ENCODE measurements at regions not wholly inside any gene's neighbourhood (a gene's known extent, or its start where the extent isn't known, plus 50 kb on each side); places are given as distances from the start of the nearest gene placed in this dataset.

DNA sequence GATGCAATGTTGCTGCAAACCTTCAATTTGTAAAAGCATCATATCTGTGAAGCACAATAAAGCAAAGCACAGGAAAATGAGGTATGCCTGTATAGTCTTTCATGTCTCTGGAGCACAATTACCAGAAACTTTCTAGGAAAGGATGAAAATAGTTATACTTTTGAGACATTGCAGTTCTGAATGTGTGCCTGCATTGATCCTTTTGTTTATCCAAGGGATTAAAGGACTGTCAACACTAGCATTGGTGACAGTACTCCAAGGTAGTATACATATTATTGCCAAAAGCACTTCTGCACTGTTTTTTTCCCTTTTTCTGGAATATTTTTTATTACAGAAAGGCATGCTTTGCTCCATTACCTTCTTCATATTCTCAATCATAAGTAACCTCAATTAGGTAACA lies 476.0 kb downstream of the GABRG1 start:
- no peaks in the 10 kb centered on the region for H3K36me3 Mint-ChIP-seq
- peaks cover 0 to 2% of the 10 kb centered on the region in 2 donors for H3K9me3 Mint-ChIP-seq
- no peak overlapping the region for H3K27ac Mint-ChIP-seq
- DNase-seq: no peak
- no peaks in the 10 kb centered on the region for H3K27me3 Mint-ChIP-seq
- H3K4me1 Mint-ChIP-seq: no peaks in the 10 kb centered on the region
- ATAC-seq (replicated peaks): no peak
- H3K4me3 Mint-ChIP-seq: no peak overlapping the region

DNA sequence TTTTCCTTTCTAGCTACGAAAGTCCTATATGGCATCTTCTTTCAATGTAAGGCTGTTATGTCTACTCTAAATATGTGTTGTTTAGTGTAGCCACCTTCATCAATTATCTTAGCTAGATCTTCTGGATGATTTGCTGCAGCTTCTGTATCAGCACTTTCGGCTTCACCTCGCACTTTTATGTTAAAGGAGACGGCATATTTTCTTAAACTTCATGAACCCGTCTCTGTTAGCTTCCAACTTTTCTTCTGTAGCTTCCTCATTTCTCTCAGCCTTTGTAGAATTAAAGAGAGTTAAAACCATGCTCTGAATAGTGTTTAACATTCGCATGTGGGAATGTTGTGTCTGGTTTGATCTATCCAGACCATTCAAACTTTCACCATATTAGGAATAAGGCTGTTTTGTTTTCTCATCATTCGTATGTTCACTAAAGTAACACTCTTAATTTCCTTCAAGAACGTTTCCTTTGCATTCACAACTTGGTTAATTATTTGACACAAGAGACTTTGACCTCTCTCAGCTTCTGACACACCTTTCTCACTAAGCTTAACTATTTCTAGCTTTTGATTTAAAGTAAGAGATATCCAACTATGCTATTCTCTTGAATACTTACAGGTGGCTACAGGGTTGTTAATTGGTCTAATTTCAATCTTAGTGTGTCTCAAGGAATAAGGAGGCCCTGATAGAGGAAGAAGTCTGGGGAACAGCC lies 476.8 kb downstream of the GABRG1 start:
- no peak overlapping the region for H3K27ac Mint-ChIP-seq
- H3K4me3 Mint-ChIP-seq: no peak overlapping the region

DNA sequence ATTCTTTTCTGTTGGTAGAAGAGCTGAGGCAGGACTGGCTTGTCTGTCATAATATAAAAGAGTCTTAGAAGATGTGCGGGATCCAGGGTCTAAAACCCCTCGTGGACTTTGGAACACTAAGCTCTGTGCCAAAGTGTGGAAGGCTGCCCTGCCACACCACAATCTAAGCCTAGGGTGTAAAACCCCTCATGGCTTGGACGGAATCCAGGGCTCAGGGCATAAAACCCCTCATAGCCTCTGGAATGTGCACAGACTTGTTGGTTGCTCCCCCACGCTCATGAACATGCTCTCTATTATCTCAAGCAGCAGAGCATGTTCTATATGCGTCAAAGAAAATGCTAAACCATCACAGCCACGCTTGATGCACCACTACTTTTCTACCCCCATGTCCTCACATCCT lies 483.6 kb downstream of the GABRG1 start:
- no peak for ATAC-seq (replicated peaks)
- Mint-ChIP-seq H3K4me3 (no peak overlapping the region), H3K9me3 (peaks cover 0 to 11% of the 10 kb centered on the region in 2 donors), H3K4me1 (no peaks in the 10 kb centered on the region), H3K27me3 (no peaks in the 10 kb centered on the region), H3K36me3 (no peaks in the 10 kb centered on the region), H3K27ac (no peak overlapping the region)
- no peak for DNase-seq

More for the DNA sequence above, 476.8 kb downstream of the GABRG1 start:
- H3K4me1 Mint-ChIP-seq: no peaks in the 10 kb centered on the region
- H3K9me3 Mint-ChIP-seq: peaks cover 0 to 4% of the 10 kb centered on the region in 2 donors
- H3K27me3 Mint-ChIP-seq: no peaks in the 10 kb centered on the region
- no peaks in the 10 kb centered on the region for H3K36me3 Mint-ChIP-seq
- no peak for DNase-seq
- no peak for ATAC-seq (replicated peaks)

DNA sequence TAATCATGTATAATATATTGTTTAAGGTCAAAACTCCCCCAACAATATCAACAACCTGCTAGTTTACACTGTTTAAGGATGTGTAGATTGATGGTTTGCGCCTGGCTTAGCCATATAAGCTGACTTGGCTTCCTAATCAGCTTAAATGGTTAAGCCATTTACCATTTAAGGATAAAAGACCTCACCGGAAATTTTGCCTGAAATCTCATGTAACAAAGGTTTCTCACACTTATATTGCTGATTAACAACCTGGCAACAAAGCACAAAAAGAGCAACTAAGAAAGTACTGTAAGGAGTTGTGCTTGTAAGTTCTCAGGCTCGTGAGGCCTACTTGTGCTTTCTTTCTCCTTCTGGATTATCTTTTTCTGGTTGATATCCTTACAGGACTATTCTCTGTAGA lies 485.2 kb downstream of the GABRG1 start:
- no peaks in the 10 kb centered on the region for H3K36me3 Mint-ChIP-seq
- no peak overlapping the region for H3K4me3 Mint-ChIP-seq
- ATAC-seq (replicated peaks): no peak
- no peak overlapping the region for H3K27ac Mint-ChIP-seq
- H3K27me3 Mint-ChIP-seq: no peaks in the 10 kb centered on the region
- peaks cover under 1 to 11% of the 10 kb centered on the region in 2 donors for H3K9me3 Mint-ChIP-seq
- no peak for DNase-seq
- H3K4me1 Mint-ChIP-seq: no peaks in the 10 kb centered on the region

DNA sequence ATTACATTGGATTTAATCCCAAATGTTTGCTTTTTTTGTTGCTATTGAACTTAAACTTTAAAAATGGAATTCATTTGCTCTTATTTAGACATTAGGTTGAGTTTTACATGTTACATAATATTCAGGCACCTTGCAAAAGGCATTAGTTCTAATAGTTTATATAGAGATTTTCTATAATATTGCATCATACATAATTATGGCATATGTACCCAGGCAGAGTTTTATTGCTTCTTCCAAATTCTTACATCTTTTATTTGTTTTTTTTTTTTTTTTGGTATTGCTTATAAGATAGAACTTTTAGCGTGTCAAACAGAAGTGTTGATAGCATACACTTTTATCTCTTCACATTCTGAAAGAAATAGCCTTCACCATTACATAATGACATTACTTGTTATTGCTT lies 487.7 kb downstream of the GABRG1 start:
- Mint-ChIP-seq H3K36me3 (no peaks in the 10 kb centered on the region), H3K4me3 (no peak overlapping the region), H3K4me1 (no peaks in the 10 kb centered on the region), H3K27ac (no peak overlapping the region), H3K27me3 (no peaks in the 10 kb centered on the region), H3K9me3 (peaks cover 2 to 7% of the 10 kb centered on the region in 2 donors)
- DNase-seq: no peak
- no peak for ATAC-seq (replicated peaks)

DNA sequence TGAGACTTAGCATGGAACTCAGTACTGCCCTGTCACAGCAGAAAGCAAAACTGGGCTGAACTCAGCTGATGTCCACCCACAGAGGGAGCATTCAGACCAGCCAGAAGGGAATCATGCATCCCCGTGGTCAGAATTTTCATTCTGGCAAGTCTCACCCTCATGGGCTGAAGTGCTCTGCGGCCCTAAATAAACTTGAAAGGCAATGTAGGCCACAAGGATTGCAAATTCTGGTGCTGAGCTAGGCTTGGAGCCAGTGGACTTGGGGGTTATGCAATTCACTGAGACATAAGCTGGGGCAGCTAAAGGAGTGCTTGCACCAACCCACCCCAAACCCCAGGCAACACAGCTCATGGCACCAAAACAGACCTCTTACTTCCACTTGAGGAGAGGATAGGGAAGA lies 494.1 kb downstream of the GABRG1 start:
- ATAC-seq (replicated peaks) (no peak), DNase-seq (no peak)
- no peaks in the 10 kb centered on the region for H3K27me3 Mint-ChIP-seq
- no peak overlapping the region for H3K4me3 Mint-ChIP-seq
- no peaks in the 10 kb centered on the region for H3K4me1 Mint-ChIP-seq
- peaks cover 4 to 6% of the 10 kb centered on the region in 2 donors for H3K9me3 Mint-ChIP-seq
- no peaks in the 10 kb centered on the region for H3K36me3 Mint-ChIP-seq
- H3K27ac Mint-ChIP-seq: no peak overlapping the region

DNA sequence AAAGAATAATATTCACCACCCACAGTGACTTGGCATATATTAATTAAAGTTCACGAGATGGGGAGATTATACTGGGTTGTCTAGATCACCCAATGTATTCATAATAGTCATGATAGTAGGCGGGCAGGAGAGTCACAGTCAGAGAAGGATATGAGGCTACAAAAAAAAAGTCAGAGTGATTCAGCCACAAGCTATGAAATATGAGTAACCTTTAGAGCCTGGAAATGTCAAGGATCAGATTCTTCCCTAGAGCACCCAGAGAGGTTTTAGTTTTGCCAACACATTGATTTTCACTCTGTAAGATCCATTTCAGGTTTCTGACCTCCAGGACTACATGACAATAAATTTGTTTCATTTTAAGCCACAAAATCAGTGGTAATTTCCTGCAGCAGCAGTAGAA lies 501.9 kb downstream of the GABRG1 start:
- H3K9me3 Mint-ChIP-seq: no peaks in the 10 kb centered on the region
- H3K27me3 Mint-ChIP-seq: no peaks in the 10 kb centered on the region
- ATAC-seq (replicated peaks) (no peak), DNase-seq (no peak)
- no peak overlapping the region for H3K4me3 Mint-ChIP-seq
- H3K36me3 Mint-ChIP-seq: no peaks in the 10 kb centered on the region
- H3K27ac Mint-ChIP-seq: no peak overlapping the region
- H3K4me1 Mint-ChIP-seq: no peaks in the 10 kb centered on the region

DNA sequence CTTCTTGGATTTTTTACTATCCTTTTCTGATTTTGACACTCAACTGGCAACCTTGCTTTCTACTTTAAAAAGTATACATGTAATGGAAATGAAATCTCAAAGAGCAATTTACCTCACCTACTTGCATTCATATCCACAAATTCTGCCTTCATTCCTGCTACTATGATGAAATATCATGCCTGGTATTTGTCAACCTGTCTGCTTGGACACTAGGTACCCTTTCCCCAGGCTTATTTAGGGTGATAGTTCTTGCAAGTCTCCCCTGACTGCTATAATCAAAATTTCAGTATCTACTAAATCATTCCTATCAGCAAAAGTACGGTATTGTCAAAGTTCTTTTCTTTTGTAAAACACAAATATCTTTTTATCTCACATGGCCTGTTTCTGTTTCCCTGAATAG lies 503.0 kb downstream of the GABRG1 start:
- H3K4me3 Mint-ChIP-seq: no peak overlapping the region
- no peaks in the 10 kb centered on the region for H3K27me3 Mint-ChIP-seq
- DNase-seq: no peak
- no peaks in the 10 kb centered on the region for H3K36me3 Mint-ChIP-seq
- no peaks in the 10 kb centered on the region for H3K4me1 Mint-ChIP-seq
- no peak overlapping the region for H3K27ac Mint-ChIP-seq
- ATAC-seq (replicated peaks): no peak
- no peaks in the 10 kb centered on the region for H3K9me3 Mint-ChIP-seq

DNA sequence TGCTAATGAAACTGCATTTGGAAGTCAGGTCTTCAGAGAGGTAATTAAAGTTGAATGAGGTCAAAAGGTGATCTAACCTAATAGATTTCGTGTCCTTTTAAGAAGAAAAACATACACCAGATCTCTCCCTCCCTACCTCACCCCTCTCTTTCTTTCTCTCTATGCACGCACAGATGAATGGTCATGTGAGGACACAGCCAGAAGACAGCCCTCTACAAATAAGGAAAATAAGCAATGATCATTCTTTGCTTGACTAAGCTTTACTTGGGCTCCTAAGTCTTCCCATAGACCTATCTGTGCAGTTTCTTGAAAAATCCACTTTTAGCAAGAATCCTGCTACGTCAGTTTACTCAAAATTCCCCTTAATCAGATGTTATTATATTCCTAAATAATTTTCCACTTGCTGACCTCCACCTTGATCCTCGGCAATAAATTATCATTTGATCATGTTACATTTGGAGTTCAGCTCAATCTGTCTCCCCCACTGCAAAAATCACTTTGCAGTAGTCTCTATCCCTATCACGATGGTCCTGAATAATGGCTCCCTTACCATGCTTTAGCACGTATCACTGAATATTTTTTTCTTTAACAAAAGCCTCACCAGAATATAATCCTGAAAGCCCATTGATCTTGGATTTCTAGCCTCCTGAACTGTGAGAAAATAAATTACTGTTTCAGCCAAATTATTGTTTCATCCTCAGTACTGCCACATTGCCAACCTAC lies 527.3 kb downstream of the GABRG1 start:
- Mint-ChIP-seq H3K4me1 (no peaks in the 10 kb centered on the region), H3K4me3 (no peak overlapping the region), H3K36me3 (no peaks in the 10 kb centered on the region), H3K9me3 (peaks cover 0 to 1% of the 10 kb centered on the region in 2 donors), H3K27me3 (no peaks in the 10 kb centered on the region), H3K27ac (no peak overlapping the region)
- no peak for DNase-seq
- ATAC-seq (replicated peaks): no peak

DNA sequence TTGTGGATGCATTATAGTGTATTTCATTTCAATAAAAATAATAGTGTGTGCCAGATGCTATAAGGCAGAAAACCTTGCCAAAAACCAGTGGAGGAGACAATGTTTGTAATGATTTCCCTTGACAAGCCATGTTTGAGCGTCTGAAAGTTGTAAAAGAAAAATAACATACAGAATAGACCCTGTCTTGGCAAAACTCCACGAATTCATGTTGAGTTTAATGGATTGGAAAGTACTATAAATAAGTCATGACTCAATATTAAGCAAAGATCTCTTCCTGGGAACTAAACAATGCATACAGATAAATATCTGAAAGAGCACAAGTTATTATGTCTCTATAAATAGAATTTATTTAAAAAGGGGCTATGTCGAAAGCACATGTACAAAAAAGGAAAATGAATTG lies 543.5 kb downstream of the GABRG1 start:
- H3K4me3 Mint-ChIP-seq: no peak overlapping the region
- H3K9me3 Mint-ChIP-seq: peaks cover 3 to 8% of the 10 kb centered on the region in 2 donors
- no peaks in the 10 kb centered on the region for H3K4me1 Mint-ChIP-seq
- DNase-seq: no peak
- H3K27me3 Mint-ChIP-seq: no peaks in the 10 kb centered on the region
- ATAC-seq (replicated peaks): no peak
- H3K27ac Mint-ChIP-seq: no peak overlapping the region
- H3K36me3 Mint-ChIP-seq: no peaks in the 10 kb centered on the region

DNA sequence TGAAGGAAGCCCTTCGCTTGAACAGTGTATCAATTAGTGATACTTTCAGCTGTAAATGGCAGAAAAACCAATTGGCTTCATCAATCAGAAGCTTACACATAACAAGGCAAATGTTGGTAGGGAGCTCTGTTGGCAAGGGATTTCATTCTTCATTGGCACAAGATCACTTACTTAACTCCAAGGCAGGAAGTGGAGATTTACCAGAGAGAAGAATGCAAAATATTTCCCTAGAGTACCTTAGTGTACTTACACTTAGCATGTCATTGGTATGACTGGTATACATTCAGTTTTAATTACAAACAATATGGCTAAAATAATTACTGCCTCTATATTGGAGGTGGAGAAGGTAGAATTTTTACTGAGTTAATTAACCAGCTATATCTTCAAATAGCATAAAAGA lies 545.0 kb downstream of the GABRG1 start:
- DNase-seq (no peak), ATAC-seq (replicated peaks) (no peak)
- no peaks in the 10 kb centered on the region for H3K36me3 Mint-ChIP-seq
- no peak overlapping the region for H3K27ac Mint-ChIP-seq
- no peaks in the 10 kb centered on the region for H3K27me3 Mint-ChIP-seq
- no peak overlapping the region for H3K4me3 Mint-ChIP-seq
- peaks cover 3 to 5% of the 10 kb centered on the region in 2 donors for H3K9me3 Mint-ChIP-seq
- no peaks in the 10 kb centered on the region for H3K4me1 Mint-ChIP-seq

DNA sequence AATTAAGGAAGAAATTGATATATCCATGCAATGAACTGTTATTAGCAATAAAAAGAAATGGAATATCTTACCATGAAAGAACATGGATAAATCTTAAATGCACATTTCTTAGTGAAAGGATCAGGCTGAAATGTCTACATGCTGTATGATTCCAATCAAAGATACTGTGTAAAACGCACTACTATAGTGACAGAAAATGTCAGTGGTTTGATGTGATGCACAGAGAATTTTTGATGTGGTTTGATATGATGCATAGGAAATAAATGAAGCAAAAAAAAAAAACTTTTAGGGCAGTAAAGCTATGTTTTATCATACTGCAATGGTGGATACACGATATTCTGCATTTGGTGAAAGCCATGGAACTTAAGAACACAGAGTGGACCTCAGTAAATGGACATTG lies 547.6 kb downstream of the GABRG1 start:
- Mint-ChIP-seq H3K27me3 (no peaks in the 10 kb centered on the region), H3K27ac (no peak overlapping the region), H3K4me1 (no peaks in the 10 kb centered on the region), H3K36me3 (no peaks in the 10 kb centered on the region), H3K4me3 (no peak overlapping the region), H3K9me3 (peaks cover 0 to 3% of the 10 kb centered on the region in 2 donors)
- ATAC-seq (replicated peaks): no peak
- DNase-seq: no peak

DNA sequence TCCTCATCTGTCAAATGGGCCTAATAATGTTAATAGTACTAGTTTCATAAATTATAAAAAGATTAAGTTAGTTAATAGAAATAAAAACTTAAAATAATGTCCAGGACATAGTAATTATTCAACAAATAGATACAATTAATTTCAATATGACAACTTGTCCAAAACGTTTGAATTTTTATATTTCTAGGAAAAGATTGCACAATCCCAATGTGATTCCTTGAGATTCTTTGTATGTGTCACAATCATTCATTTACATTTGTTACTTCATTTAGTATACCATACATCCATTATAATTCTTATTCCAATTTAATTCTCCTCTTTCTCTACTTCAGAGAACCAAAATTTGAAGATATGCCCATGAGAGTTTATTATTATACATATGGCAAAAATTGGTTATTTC lies 554.2 kb downstream of the GABRG1 start:
- Mint-ChIP-seq H3K36me3 (no peaks in the 10 kb centered on the region), H3K9me3 (peaks cover 0 to 2% of the 10 kb centered on the region in 2 donors), H3K27me3 (no peaks in the 10 kb centered on the region), H3K4me1 (no peaks in the 10 kb centered on the region), H3K27ac (no peak overlapping the region), H3K4me3 (no peak overlapping the region)
- ATAC-seq (replicated peaks) (no peak), DNase-seq (no peak)

DNA sequence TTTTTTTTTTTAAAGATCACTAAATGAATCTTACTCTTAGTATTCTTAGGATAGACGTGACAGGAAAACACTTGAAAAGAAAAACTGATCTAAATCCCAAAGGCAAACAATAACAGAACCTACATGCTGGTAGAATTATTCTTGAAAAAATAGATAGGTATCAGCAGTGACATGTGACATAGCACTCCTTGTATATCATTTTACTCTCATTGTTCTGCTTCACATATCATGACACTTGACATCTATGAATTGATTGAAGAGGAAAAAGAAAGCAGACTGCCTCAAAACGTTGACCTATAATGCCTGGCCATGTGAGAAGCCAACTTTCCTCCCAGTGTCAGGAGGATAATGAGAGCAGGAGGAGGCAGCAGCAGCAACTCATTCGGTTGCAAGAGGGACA lies 555.2 kb downstream of the GABRG1 start:
- H3K27me3 Mint-ChIP-seq: no peaks in the 10 kb centered on the region
- H3K9me3 Mint-ChIP-seq: peaks cover 0 to 2% of the 10 kb centered on the region in 2 donors
- no peak overlapping the region for H3K27ac Mint-ChIP-seq
- no peak for ATAC-seq (replicated peaks)
- no peaks in the 10 kb centered on the region for H3K36me3 Mint-ChIP-seq
- no peaks in the 10 kb centered on the region for H3K4me1 Mint-ChIP-seq
- H3K4me3 Mint-ChIP-seq: no peak overlapping the region
- no peak for DNase-seq

DNA sequence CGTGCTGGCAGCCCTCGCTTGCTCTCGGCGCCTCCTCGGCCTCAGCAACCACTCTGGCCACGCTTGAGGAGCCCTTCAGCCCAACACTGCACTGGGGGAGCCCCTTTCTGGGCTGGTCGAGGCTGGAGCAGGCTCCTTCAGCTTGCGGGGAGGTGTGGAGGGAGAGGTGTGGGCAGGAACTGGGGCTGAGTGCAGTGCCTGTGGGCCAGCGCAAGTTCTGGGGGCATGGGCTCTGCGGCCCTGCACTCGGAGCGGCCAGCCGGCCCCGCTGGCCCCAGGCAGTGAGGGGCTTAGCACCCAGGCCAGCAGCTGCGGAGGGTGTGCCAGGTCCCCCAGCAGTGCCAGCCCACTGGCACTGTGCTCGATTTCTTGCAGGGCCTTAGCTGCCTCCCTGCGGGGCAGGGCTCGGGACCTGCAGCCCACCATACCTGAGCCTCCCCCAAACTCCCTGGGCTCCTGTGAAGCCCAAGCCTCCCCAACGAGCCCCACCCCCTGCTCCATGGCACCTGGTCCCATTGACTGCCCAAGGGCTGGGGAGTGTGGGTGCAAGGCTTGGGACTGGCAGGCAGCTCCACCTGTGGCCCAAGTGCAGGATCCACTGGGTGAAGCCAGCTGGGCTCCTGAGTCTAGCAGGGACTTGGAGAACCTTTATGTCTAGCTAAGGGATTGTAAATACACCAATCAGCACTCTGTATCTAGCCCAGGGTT lies 556.8 kb downstream of the GABRG1 start:
- Mint-ChIP-seq H3K36me3 (no peaks in the 10 kb centered on the region), H3K4me3 (no peak overlapping the region), H3K9me3 (peaks cover 0 to 2% of the 10 kb centered on the region in 2 donors)

More for the DNA sequence above, 556.8 kb downstream of the GABRG1 start:
- ATAC-seq (replicated peaks): no peak
- DNase-seq: no peak
- Mint-ChIP-seq H3K27ac (no peak overlapping the region), H3K27me3 (no peaks in the 10 kb centered on the region), H3K4me1 (no peaks in the 10 kb centered on the region)
